Stimulated activated CD4-positive, alpha-beta T cell treated with anti-CD3 and anti-CD28 coated beads, Interleukin-4, amount 100 ng/mL, for 1 hour (primary cell): ENCODE measurements at regions not wholly inside any gene's neighbourhood (a gene's known extent, or its start where the extent isn't known, plus 50 kb on each side); places are given as distances from the start of the nearest gene placed in this dataset.

Experiments used
- DNase-seq: peaks from one replicate; pipeline ENCODE4 v3.0.0-alpha.2; 2020

DNA sequence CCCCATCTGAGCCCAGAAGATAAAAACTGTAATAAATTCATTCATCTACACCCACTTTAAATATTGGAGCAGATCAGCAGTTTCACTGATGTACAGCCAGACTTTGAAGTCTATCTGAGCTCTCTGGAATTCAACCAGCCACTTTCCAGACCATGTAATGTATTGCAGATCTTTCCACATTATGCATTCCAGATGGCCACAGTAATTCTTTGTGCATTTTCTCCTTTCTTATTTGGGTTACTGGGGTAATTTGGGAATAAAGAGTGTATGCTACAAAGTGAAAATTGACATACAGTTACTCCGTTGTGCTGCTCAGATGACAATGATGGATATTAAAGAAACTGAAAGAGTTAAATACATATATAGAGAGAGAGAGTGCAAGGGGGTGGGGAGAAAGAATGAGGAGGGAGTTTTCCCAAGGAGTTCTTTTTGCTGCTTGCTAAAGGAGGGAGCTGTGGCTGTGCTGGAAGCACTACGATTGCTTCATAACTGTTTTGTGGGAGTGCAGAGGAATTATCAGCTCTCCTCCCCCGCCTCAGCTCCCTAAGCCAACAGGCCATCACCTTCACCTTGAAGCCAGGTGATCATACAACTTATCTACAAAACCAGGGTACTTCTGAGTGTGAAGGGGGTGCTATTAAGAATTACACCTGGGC, 152.8 kb downstream of the GAS1 start:
- no peak for DNase-seq

DNA sequence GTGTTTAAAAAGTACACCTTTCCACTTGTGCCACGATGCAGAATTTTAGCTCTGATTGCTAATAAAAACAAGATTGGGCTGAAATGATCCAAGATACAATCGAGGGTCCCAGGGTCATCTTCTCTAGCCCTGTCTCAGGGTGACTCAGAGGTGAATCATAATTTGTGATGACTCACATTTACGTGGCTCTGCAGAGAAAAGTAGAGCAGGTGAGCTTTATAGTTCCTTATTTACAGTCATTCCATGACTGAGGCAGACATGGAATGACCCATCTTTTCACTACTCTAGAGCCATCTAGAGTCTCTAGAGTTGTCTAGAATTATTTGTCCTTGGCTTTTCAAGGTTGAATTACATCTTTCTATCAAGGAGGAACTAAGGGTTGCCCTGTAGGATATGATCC, 155.2 kb downstream of the GAS1 start:
- DNase-seq, result no peak

DNA sequence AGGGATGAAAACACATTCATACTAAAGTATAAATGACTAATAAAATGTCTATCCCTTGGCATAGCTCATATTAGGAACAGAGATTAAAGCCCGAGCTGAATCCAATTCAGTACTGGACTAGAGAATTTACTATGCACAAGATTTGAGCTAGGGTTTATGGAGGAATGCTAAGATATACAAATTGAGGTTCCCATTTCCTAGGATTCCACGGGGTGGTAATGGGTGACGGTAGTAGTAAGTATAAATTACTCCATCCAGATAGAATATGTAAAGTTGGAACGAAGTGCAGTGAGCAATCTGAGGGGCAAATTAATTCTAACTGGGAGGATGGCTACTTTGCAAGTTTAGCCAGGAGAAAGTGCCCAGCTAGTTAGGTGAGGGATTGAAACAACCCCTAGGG, 156.5 kb downstream of the GAS1 start:
- DNase-seq, result no peak

DNA sequence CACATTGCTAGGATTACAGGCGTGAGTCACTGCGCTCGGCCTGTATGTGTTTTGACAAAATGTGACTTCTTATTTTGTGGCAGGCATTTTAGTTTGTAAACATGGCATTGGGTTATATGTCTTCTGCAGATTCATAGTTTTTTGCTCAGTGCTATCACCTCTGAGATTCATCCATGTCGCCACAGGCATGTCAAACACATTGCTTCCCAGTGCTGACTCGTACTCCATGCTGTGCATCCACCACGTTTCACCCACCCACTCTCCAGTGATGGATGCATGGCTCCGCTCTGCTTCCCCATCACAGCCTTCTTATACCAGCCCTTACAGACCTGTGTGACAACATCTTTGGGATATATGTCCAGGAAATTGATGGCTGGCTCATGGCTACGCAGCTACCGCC, 158.8 kb downstream of the GAS1 start:
- no peak for DNase-seq

DNA sequence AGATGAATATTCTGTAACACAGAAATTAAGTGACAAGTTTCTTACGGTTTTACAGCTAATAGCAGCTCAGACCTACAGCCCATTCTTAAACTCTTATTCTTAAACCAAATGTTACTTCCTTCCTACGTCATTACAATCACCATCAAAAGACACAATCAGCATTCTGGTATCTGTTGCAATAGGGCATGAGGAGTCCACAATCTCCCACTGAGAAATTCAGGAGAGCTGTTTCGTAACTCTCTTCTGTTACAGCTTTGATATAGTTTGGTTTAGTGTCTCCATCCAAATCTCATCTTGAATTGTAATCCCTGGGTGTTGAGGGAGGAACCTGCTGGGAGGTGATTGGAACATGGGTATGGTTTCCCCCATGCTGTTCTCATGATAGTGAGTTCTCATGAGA, 163.4 kb downstream of the GAS1 start:
- DNase-seq, result no peak

DNA sequence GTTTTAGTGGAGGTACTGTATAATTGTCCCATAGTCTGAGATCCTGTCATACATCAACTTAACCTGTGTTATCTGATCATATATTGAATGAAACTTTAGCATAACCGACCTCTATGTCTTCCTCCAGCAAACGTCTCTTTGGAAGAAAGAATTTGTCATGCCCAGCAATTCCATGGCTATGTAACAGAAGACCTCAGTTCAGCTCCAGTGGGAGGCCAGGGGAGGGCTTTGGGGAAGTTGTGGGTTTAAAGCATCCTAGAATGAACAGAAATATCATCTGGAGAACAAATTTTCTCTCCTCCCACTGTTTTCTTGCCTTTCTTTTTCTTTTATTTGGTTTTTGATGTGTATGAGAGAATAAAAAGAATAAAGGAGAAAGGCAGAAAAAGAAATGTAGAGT, 164.5 kb downstream of the GAS1 start:
- no peak for DNase-seq

DNA sequence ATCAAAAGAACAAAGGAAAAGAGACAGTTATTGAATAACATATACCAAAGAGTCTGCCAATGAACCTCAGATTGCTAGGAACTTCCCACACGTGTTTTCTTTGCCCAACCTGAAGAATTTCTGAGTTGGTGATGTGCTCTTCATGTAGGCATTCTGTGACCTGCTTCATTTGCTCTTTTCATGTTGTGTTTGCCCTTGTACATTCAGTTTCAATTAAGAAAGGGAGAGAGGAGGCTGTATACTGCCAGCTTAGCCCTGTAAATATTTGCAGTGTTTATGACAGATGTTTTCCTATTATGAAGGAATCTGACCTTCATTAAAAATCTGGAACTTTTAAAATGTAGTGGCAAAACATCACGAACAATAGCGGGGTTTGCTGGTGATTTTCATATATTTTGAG, 168.5 kb downstream of the GAS1 start:
- no peak for DNase-seq

DNA sequence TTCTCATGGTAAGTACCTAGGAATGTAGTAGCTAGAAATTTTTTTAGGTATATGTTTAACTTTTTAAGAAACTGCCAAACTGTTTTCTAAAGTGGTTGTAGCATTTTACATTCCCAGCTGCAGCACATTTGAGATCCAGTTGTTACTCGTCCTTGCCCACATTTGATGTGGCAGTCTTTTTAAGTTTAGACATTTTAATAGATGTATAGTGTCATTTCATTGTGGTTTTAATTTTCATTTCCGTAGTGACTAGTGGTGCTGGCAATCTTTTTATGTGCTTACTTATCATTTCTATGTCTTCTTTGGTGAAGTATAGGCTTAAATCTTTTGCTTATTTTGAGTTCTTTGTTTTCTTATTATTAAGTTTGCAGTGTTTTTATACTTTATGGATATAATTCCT, 171.6 kb downstream of the GAS1 start:
- no peak for DNase-seq

DNA sequence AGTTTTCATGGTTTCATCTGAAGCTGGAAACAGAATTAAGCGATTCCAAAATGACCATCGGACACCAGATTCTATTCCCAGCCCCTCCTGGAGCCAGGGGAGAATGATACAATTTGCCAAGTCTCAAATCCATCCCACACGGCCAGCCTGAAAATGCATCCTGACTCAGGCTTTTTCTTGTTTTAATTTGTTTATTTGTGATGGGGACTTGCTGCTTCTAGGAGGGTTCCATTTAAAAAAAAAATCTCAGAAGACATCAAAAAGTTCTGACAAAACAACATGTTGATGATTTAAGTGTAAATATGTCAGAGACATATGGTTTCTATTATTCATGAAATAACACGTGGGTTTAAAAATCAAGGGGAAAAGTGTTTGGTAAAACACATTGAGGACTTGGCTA, 173.2 kb downstream of the GAS1 start:
- no peak for DNase-seq

DNA sequence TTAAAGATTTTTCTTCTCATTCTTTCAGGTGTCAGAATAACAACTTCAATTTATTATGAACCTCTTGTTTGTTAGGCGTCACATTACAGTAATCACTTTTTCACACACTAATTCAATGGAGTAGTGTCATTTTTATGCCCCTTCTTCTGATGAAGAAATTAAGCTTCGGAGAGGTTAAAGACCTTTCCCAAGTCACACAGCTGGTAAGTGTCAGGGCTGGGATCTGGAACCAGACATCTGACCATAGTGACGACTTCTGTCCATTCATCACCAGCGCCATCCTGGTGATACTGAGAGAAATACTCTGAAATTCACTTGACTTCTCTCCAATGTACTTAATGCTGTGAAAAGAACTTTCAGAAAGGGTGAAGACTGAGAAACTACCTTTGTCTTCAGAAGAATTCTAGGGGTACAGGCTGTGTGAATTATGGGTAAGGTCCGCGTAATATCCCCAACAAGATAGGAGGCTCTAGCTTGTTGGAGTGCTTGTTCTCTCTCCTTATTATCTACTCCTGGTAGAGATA, 173.8 kb downstream of the GAS1 start:
- DNase-seq, result no peak

DNA sequence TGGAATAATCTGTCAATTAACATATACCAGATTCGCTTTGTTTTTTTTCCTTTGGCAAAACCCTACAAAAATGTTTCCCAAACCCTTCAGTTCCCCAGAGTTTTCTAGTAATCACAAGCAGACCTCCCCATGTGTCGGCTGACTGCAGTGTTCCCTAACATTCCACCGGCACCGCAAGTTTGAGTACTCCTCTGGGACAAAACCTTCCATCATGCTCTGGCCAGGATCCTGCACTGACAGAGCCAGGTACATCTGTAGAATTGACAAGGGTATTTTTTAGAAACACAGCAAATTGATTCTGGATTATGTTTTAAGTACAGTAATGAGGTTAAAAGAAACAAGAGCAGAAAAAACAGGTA, 174.7 kb downstream of the GAS1 start:
- no peak for DNase-seq

DNA sequence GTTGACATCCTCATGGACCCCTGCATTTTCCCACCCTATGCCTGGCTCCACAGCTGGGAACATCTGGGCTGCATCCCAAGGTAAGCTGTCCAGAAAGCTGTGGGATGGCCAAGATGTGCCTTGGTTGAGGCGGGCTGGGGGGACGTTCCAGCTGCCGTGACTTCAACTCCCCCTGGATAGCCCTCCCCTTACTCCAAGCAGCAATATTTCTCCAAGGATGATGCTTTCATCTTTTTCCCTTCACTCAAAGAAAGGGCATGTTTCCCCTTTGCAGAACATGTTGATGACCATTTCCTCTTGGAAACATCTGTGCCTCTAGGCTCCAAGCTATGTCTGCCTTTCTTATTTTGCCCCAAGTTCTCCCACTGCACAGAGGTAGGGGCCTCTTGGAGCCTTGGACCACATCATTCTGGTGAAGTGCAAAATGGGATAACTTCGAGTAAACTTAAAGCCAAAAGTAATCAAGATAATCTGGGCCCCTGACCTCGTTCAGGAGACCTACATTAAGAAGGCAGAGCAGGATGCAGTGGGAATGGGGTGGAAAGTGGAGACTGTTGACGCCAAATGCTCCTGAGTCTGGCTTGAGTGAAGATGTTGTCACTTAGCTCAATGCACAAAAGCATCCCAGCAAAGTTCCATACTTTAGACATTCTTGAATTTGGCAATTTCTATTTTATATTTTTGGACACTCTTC, 175.2 kb downstream of the GAS1 start:
- DNase-seq, result no peak

DNA sequence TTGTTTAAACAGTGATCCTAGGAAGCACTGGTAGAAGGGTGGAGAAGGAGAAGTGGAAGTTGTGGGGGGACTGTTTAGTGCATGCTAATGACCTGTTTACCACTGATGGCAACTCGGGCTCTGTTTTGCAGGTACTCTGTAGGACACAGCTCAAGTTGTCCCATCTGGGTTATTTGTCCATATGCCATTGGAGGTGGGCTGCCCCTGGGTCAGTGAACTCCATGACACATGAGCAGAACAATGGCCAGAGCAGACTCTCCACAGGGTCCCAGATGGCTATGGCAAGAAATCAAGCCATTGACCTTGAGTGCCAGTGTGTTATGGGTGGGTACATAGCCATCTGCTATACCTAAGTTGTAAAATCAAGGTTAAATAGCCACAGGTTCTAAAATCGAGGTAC, 175.9 kb downstream of the GAS1 start:
- no peak for DNase-seq

DNA sequence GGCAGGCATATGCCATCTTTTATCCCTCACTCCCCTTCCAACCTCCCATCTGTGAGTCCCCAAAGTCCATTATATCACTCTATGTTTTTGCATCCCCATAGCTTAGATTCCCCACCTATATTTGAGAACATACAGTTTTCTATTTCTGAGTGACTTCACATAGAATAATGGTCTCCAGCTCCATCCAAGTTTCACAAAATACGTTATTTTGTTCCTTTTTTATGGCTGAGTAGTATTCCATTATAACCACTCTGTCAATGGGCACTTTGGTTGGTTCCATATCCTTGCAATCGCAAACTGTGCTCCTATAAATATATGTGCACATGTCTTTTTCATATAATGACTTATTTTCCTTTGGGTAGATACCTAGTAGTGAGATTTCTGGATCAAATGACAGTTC, 178.6 kb downstream of the GAS1 start:
- DNase-seq, result no peak

DNA sequence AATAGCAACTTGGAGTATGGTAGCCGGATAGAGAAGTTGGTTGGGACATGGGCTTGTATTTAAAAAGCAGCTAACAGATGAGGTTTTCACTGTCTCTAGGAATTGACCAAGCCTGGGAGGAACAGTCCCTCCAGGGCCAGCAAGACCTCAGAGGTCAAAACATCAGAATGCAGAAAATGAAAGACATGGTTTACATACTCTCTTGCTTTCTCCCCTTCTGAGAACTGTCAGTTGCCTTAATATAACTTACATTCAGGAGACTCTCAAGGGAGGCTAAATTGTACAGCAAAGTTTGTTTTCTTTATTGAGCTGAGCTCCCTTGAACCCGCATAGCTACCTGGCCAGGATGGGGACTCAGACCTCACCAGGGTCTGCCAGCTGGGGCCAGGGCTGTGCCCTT, 179.3 kb downstream of the GAS1 start:
- DNase-seq, result no peak

DNA sequence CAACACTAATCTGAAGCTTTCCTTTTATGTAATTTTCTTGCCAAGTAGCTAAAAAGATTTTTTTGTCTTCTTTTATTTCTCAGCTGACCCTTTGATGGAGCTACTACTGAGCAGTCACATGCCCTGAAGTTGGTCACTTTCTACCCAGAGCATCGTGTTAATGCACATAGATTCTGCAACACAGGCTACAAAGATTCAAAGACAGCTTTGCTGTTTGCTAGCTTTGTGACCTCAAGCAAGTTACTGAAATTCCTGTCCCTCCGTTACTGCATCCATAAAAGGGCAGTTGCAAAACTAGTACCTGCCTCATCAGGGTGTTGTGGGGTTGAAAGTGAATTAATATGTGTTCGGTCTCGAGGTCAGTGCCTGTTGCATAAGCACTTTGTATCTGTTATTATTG, 179.9 kb downstream of the GAS1 start:
- DNase-seq, result no peak

DNA sequence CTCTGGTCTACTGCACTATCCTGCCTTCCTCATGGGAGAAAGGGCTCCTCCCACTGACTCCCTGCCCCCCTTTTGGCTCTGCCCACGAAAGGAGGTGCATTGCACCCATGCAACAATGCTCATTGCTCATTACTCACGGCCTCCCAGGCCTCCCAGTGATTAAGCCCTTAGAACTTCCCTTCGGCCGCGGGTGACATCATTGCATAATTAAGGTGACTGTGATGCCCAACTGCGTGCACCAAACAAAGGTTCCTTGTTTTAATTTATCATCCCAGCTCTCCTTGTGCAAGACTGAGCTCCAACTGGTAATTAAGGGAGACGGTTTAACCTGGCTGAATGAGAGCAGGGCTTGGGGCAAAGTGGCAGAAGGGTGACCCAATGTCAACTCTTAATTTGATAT, 180.4 kb downstream of the GAS1 start:
- DNase-seq, result no peak

DNA sequence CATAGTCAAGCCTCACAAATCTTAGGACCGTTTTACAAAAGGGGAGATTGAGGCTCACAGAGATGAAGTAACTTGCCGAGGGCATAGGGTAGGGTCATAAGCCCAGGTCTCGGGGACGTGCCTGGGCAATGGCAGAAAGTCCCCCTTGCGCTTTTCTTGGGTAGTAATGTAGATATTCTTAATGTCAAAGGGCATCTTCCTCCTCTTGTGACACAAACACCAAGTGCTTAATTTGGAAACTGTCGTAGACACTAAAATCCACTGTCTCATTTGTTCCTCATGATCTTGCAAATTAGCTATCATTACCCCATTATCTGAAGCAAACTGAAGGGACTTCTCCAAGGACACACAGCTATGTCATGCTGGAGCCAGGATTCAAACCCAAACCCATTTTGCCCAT, 180.8 kb downstream of the GAS1 start:
- no peak for DNase-seq

DNA sequence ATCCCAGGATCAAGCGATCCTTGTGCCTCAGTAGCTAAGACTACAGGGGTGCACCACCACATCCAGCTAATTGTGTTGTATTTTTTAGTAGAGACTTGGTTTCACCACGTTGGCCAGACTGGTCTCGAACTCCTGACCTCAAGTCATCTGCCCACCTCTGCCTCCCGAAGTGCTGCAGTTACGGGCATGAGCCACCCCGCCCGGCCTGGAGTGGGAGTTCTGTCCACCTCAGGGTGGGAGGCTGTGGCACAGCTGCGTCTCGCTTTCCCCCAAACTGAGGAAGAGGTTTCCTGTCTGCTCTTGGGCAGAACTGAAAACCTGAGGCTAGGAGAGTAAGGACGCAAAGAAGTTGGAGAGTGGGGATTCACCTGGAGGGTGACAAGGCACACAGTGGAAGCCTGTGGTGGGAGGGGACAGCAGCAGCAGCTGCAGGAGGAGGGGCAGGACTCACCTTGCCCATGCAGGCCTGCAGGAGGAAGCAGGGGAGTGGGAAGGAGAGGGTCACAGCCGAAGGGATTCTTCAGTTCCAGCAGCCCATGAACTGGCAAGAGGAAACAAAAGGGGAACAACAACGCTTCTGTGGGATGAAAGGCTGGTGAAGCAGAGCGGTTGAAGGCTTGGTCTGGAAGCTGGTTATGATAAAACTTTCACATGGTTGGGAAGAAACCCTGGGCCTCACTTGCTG, 181.4 kb downstream of the GAS1 start:
- no peak for DNase-seq

DNA sequence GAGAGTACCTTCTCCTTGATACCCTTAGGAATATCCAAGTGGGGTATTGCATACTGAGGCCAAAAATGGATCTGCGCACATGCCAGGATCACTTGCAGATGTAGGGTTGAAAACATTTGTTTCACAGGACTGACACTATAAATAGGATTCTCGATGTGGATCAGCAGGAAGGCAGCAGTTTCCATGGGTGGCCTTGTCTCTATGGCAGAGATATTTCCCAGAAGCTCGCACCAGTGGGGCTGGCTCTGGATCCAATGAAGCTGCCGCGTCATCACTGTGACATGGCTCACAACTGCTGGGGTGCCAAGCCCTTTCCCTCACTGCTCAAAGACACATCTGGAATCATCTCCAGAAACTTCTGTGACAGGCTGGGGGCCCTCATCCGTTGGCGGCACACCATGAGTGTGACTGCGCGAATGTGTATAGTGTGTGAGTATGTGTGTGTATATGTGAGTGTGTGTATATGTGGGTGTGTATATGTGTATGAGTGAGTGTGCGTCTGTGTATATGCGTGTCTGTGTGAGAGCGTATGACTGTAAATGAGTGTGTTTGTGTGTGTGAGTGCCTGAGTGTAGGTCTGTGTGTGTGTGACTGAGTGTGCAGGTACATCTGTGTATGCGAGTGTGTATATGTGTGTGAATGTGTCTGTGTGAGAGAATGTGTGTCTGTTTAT, 182.5 kb downstream of the GAS1 start:
- no peak for DNase-seq

DNA sequence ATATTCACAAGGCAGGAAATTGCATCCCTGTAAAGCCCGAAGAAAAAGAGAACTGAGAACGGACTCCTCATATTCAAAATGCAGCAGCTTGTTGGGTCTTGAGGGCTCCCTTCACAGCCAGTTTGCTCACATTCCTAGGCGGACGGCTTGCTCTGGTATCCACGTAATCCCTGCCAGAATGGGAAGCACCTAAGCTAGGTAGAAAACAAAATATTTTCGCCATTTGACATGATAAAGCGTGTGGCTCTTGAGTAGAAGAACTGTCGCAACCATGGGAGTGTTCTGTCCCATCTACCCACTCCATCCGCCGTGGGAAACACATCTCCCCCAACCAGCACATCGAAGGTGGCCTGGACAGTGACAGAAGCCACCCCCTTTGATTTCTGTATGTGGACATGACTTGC, 183.1 kb downstream of the GAS1 start:
- DNase-seq, result no peak

DNA sequence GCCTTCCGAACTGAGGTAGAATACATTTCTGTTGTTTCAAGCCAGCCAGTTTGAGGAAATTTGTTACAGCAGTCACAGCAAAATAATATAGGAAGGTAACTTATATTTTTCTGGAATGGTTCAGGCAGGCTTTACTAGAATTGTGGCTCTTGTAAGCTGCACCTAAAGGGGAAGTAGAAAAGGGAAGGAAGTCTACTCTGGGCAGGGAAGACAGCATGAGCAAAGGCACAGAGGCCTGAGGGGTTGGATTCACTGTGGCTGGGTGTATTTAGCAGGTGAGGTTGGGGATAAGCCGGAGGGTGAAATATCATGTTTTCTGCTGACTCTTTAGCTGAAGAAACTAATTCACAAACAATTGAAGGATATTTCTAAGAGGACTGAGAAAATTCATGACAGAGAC, 183.5 kb downstream of the GAS1 start:
- DNase-seq, result no peak

DNA sequence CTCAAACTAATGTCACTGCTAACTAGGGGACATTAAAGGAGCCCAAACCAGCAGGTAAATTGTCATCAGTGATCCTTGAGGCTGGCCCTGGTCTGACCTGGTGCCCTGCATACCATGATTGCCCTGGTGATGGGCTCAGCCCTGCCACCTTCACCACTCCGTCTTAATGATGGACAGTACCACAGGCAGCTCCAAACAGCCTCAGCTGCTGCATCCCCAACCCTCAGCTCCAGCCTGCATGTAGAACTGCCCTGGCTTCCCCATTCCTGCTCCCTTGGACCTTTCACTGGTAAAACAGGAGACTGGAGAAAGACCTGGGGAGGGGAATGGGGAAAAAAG, 190.0 kb downstream of the GAS1 start:
- no peak for DNase-seq
